ENCODE measurements at regions not wholly inside any gene's neighbourhood (a gene's known extent, or its start where the extent isn't known, plus 50 kb on each side); places are given as distances from the start of the nearest gene placed in this dataset.

DNA sequence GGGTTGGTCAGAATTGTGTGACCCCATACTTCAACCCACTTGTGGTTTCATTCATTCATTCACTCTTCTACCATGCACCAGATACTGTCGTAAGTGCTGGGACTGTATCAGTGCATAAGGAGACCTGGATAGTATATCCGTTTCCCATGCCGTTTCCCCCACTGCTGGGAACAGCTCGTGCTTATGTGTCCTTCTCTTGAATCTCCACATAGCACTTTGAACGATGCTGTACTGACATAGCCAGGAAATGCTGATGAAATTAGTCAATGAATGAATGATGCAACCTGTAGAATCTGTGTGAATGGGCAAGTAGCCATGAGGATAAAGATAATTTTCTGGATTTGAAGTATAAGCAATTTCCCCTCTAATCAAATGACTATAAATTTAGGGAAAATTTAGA lies 276.1 kb downstream of the BCL2 start:
- Histone ChIP-seq H3K27me3 (no peaks in the 10 kb centered on the region), H3K9me3 (no peaks in the 10 kb centered on the region), H3K36me3 (no peaks in the 10 kb centered on the region), H3K4me1 (no peaks in the 10 kb centered on the region), H3K27ac (no peak overlapping the region), H3K4me3 (no peak overlapping the region)
- intact Hi-C loops (cut with DNase I), result no loop called here
- TF ChIP-seq POLR2A (IDR thresholded peaks at IDR 0.05), result peak; percentile 58
- TF ChIP-seq, protein P1, sequence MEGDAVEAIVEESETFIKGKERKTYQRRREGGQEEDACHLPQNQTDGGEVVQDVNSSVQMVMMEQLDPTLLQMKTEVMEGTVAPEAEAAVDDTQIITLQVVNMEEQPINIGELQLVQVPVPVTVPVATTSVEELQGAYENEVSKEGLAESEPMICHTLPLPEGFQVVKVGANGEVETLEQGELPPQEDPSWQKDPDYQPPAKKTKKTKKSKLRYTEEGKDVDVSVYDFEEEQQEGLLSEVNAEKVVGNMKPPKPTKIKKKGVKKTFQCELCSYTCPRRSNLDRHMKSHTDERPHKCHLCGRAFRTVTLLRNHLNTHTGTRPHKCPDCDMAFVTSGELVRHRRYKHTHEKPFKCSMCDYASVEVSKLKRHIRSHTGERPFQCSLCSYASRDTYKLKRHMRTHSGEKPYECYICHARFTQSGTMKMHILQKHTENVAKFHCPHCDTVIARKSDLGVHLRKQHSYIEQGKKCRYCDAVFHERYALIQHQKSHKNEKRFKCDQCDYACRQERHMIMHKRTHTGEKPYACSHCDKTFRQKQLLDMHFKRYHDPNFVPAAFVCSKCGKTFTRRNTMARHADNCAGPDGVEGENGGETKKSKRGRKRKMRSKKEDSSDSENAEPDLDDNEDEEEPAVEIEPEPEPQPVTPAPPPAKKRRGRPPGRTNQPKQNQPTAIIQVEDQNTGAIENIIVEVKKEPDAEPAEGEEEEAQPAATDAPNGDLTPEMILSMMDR (IDR thresholded peaks at IDR 0.05), result no peak
- DNase-seq (no peak), ATAC-seq (peak in 2 of 4 donors; percentile 72 to 78)
- WGBS (ENCODE audit: insufficient coverage, low coverage, low lambda C conversion rate, missing lambda C conversion rate), result 40% methylated on average over 5 of the region's 5 CpGs

- intact Hi-C loops (cut with DNase I), result no loop called here
- Histone ChIP-seq H3K27me3 (no peaks in the 10 kb centered on the region), H3K4me1 (no peaks in the 10 kb centered on the region), H3K9me3 (no peaks in the 10 kb centered on the region), H3K36me3 (no peaks in the 10 kb centered on the region), H3K27ac (no peak overlapping the region), H3K4me3 (no peak overlapping the region)
- ATAC-seq, result no peak
- TF ChIP-seq, protein P1 (IDR thresholded peaks at IDR 0.05), result no peak
- TF ChIP-seq POLR2A (IDR thresholded peaks at IDR 0.05), result no peak
- no peak for DNase-seq
Observed at GRCh38 chr18:63042351-63042750, 277.2 kb downstream of the BCL2 start.

DNA sequence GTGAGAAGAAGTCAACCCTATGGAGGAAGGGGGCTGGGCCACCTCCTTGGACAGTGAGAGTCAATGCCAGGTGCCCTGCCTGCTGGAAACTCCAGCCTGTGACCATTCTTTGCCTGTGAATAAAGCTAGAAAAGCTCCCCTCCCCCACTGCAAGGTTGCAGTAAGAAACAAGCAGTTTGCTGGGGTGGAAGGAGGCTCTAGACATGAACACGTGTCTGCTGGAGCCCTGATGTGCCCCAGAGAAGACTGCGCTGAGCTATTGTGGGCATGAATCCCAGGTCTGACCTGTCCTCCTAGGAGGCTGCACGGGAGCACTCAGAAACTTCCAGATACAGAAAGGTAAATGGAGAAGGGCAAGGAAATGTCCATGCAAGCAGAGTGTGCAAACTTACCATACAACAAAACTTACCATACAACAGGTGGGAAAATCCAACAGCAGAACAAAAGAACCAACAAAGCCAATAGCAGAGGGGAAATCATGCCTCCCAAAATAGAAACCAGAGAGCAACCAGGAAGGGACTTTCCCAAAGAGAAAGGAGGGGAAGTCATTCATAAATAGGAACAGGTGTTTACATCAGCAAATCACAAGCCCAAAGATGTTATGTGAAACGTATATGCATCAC lies 278.7 kb downstream of the BCL2 start:
- Histone ChIP-seq H3K27ac (no peak overlapping the region), H3K4me1 (peaks cover 0 to 7% (median 3%) of the 10 kb centered on the region in 4 donors), H3K9me3 (no peaks in the 10 kb centered on the region), H3K36me3 (no peaks in the 10 kb centered on the region), H3K4me3 (no peak overlapping the region), H3K27me3 (no peaks in the 10 kb centered on the region)
- peak in 1 of 4 donors; percentile 56 for ATAC-seq
- intact Hi-C loops (cut with DNase I), result no loop called here
- WGBS (ENCODE audit: insufficient coverage, low coverage, low lambda C conversion rate, missing lambda C conversion rate), result 55% methylated on average over 3 of the region's 4 CpGs
- no peak for DNase-seq
- TF ChIP-seq POLR2A (IDR thresholded peaks at IDR 0.05), result no peak

DNA sequence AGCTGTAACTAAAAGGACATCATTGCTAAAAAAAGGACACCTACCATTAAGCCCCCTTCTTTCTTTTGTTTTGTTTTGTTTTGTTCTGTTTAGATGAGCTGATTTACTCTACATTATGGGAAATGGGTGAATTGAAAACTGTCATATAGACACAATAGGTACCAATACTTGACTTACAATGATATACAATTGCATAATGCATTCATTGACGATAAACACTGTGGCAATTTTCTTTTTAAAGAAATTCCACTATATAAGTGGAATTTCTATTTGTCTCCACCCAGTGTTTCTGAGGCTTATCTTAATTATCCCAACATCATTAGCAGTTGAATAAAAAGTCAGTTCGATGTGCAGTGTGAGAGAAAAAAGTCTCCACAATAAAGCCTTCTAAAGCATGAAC lies 282.1 kb downstream of the BCL2 start:
- Histone ChIP-seq H3K9me3 (no peaks in the 10 kb centered on the region), H3K36me3 (no peaks in the 10 kb centered on the region), H3K27ac (no peak overlapping the region), H3K4me1 (peaks cover 0 to 14% (median 3%) of the 10 kb centered on the region in 4 donors), H3K4me3 (no peak overlapping the region), H3K27me3 (no peaks in the 10 kb centered on the region)
- intact Hi-C loops (cut with DNase I), result no loop called here
- ATAC-seq (no peak), DNase-seq (no peak)
- WGBS (ENCODE audit: insufficient coverage, low coverage, low lambda C conversion rate, missing lambda C conversion rate), result 79% methylated on average over 2 of the region's 2 CpGs
- no peak for TF ChIP-seq POLR2A (IDR thresholded peaks at IDR 0.05)
- TF ChIP-seq, protein P1 (IDR thresholded peaks at IDR 0.05), result no peak

DNA sequence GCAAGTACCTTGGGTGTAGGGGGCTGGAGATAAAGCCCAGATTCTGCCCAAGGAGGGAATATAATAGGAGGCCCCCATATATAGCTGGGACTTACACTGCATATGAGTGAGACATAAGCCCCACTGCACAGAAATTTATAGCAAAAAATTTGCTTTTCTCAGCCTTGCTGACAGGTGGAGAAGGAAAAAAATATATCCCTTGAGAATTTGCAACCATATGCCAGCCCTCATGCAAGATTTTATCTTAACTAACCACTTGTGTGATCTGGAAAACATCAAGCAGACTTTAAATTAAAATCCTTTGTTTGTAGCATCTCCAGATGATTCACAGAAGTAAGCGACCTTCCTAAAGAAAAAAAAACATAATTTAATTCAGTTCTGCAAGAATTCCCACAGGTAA lies 288.2 kb downstream of the BCL2 start:
- DNase-seq (no peak), ATAC-seq (no peak)
- Histone ChIP-seq H3K4me3 (no peak overlapping the region), H3K27me3 (no peaks in the 10 kb centered on the region), H3K36me3 (no peaks in the 10 kb centered on the region), H3K9me3 (no peaks in the 10 kb centered on the region), H3K27ac (no peak overlapping the region), H3K4me1 (peaks cover 0 to 13% (median 2%) of the 10 kb centered on the region in 4 donors)
- 80% methylated on average over 1 of the region's 1 CpG for WGBS (ENCODE audit: insufficient coverage, low coverage, low lambda C conversion rate, missing lambda C conversion rate)
- intact Hi-C loops (cut with DNase I), result no loop called here
- TF ChIP-seq, protein P1 (IDR thresholded peaks at IDR 0.05), result no peak
- no peak for TF ChIP-seq POLR2A (IDR thresholded peaks at IDR 0.05)

Measured in right lobe of liver (tissue), 6 donors.